H1 (cell line): ENCODE measurements at regions not wholly inside any gene's neighbourhood (a gene's known extent, or its start where the extent isn't known, plus 50 kb on each side); places are given as distances from the start of the nearest gene placed in this dataset.

Experiments
- CTCF ChIA-PET: fragments of 300-600 bp; sonication (Branson Sonifier 250); formaldehyde crosslinking; loops from one replicate; lab custom pipeline; 2021; ENCODE audit not compliant: partially characterized antibody; lab: Charles Lee
- POLR2A ChIA-PET: fragments of 300-600 bp; sonication (Branson Sonifier 250); formaldehyde crosslinking; loops from one replicate; lab custom pipeline; 2021; ENCODE audit warnings: inconsistent platforms; ENCODE audit not compliant: partially characterized antibody; lab: Charles Lee
- DNase-seq, 2 experiments: peaks; one replicate each; pipeline versions ENCODE4 v3.0.0 to v3.0.0-alpha.2; 2010 to 2022; ENCODE audit warnings: low spot score in 2 of 2, low read depth in 1 of 2, mixed read lengths in 1 of 2
- FAIRE-seq: peaks from 2 replicates; lab custom pipeline; 2011; peaks lifted over from hg19 to GRCh38; lab: Jason Lieb, UNC
- H2AFZ ChIP-seq: 2 replicates; pipeline ENCODE4 v1.8.1; 2012; ENCODE audit warnings: low read length, inconsistent platforms
- H2AK5ac ChIP-seq: 2 replicates; pipeline ENCODE4 v1.6.1; 2013; ENCODE audit warnings: low read depth, low read length
- H2BK120ac ChIP-seq: replicated peaks from 2 replicates; pipeline ENCODE3; 2013; ENCODE audit warnings: low read depth, low read length, inconsistent platforms
- H2BK12ac ChIP-seq: 2 replicates; pipeline ENCODE4 v1.6.1; 2013; ENCODE audit warnings: low read depth, low read length
- H2BK15ac ChIP-seq: 2 replicates; pipeline ENCODE4 v1.6.1; 2013; ENCODE audit warnings: low read length
- H2BK20ac ChIP-seq: 2 replicates; pipeline ENCODE4 v1.6.1; 2013; ENCODE audit warnings: low read length
- H2BK5ac ChIP-seq: 2 replicates; pipeline ENCODE4 v1.6.1; 2013; ENCODE audit warnings: low read depth, low read length
- H3K14ac ChIP-seq: 2 replicates; pipeline ENCODE4 v1.6.1; 2013; ENCODE audit warnings: inconsistent platforms; ENCODE audit not compliant: insufficient read length
- H3K18ac ChIP-seq: 2 replicates; pipeline ENCODE4 v1.6.1; 2013; ENCODE audit warnings: low read length; ENCODE audit errors: extremely low read depth
- H3K23ac ChIP-seq: 2 replicates; pipeline ENCODE4 v1.6.1; 2013; ENCODE audit warnings: inconsistent platforms; ENCODE audit not compliant: insufficient read length
- H3K23me2 ChIP-seq: 2 replicates; pipeline ENCODE4 v1.6.1; 2013; ENCODE audit warnings: low read depth, low read length
- H3K27ac ChIP-seq: 2 replicates; pipeline ENCODE4 v1.6.1; 2011; ENCODE audit warnings: low read depth, low read length, inconsistent platforms
- H3K27me3 ChIP-seq, 4 experiments: replicated peaks in 1 of 4; 1 replicate in 1 of 4; 2 replicates in 3 of 4; pipeline versions ENCODE4 v1.6.1 to v1.8.1; 2011 to 2013; ENCODE audit warnings: low read length in 3 of 4, mild to moderate bottlenecking in 3 of 4, inconsistent platforms in 2 of 4, mixed read lengths in 2 of 4, moderate library complexity in 1 of 4; ENCODE audit not compliant: control insufficient read depth in 3 of 4, insufficient read depth in 3 of 4; ENCODE audit errors: extremely low read depth in 1 of 4
- H3K36me3 ChIP-seq, 4 experiments: 2 replicates each; pipeline versions ENCODE4 v1.6.1 to v1.8.1; 2011 to 2013; ENCODE audit warnings: mild to moderate bottlenecking in 4 of 4, low read length in 3 of 4, moderate library complexity in 2 of 4, control low read depth in 1 of 4, inconsistent platforms in 1 of 4; ENCODE audit not compliant: insufficient read depth in 4 of 4, control insufficient read depth in 2 of 4
- H3K4ac ChIP-seq: replicated peaks from 2 replicates; pipeline ENCODE3; 2013; ENCODE audit warnings: low read length, low read depth, mixed read lengths, inconsistent platforms; ENCODE audit not compliant: insufficient read length
- H3K4me1 ChIP-seq, 4 experiments: replicated peaks in 1 of 4; 1 replicate in 1 of 4; 2 replicates in 3 of 4; pipeline versions ENCODE4 v1.6.1 to v1.8.1; 2011 to 2013; ENCODE audit warnings: low read length in 3 of 4, inconsistent platforms in 2 of 4, mixed read lengths in 1 of 4; ENCODE audit not compliant: insufficient read depth in 4 of 4, control insufficient read depth in 3 of 4
- H3K4me2 ChIP-seq, 2 experiments: 2 replicates each; pipeline versions ENCODE4 v1.6.1 to v1.8.1; 2011 to 2013; ENCODE audit warnings: low read depth in 2 of 2, low read length in 2 of 2, control low read depth in 1 of 2, inconsistent platforms in 1 of 2, mild to moderate bottlenecking in 1 of 2; ENCODE audit not compliant: insufficient read depth in 1 of 2
- H3K4me3 ChIP-seq, 4 experiments: fragments of 200-600, 300-600 bp in 1 of 4; sonication (generic), shearing (Covaris generic), sonication (Bioruptor Twin) in 1 of 4; 2 replicates each; pipeline versions ENCODE4 v1.5.1 to v1.8.1; 2011 to 2016; ENCODE audit warnings: low read length in 4 of 4, low read depth in 3 of 4, control low read depth in 2 of 4, inconsistent platforms in 2 of 4, mild to moderate bottlenecking in 2 of 4, mixed read lengths in 1 of 4, moderate library complexity in 1 of 4; ENCODE audit not compliant: insufficient read depth in 2 of 4; ENCODE audit errors: extremely low read depth in 1 of 4
- H3K56ac ChIP-seq: replicated peaks from 2 replicates; pipeline ENCODE3; 2013; ENCODE audit warnings: low read depth, mild to moderate bottlenecking, mixed read lengths, low read length, inconsistent platforms; ENCODE audit not compliant: insufficient read length
- H3K79me1 ChIP-seq: 2 replicates; pipeline ENCODE4 v1.6.1; 2013; ENCODE audit warnings: low read depth, low read length, control low read depth
- H3K79me2 ChIP-seq, 2 experiments: 2 replicates each; pipeline versions ENCODE4 v1.6.1 to v1.8.1; 2012 to 2013; ENCODE audit warnings: low read length in 2 of 2, mild to moderate bottlenecking in 2 of 2, inconsistent platforms in 1 of 2; ENCODE audit not compliant: insufficient read depth in 2 of 2, control insufficient read depth in 1 of 2
- H3K9ac ChIP-seq, 4 experiments: replicated peaks in 1 of 4; 1 replicate in 1 of 4; 2 replicates in 3 of 4; pipeline versions ENCODE4 v1.6.1 to v1.8.1; 2011 to 2013; ENCODE audit warnings: low read depth in 3 of 4, low read length in 3 of 4, control low read depth in 2 of 4, mild to moderate bottlenecking in 2 of 4, moderate library complexity in 2 of 4, inconsistent platforms in 1 of 4; ENCODE audit errors: extremely low read depth in 1 of 4
- H3K9me3 ChIP-seq, 2 experiments: 2 replicates each; pipeline versions ENCODE4 v1.6.1 to v1.8.1; 2012 to 2013; ENCODE audit warnings: mild to moderate bottlenecking in 2 of 2, moderate library complexity in 2 of 2, control low read depth in 1 of 2, inconsistent platforms in 1 of 2, low read depth in 1 of 2, low read length in 1 of 2, mixed read lengths in 1 of 2; ENCODE audit not compliant: insufficient read depth in 2 of 2
- H4K20me1 ChIP-seq, 2 experiments: replicated peaks in 1 of 2; 2 replicates each; pipeline versions ENCODE3 to v1.8.1; 2011 to 2013; ENCODE audit warnings: inconsistent platforms in 2 of 2, low read length in 2 of 2, mild to moderate bottlenecking in 1 of 2; ENCODE audit not compliant: insufficient read depth in 2 of 2, control insufficient read depth in 1 of 2
- H4K5ac ChIP-seq: 2 replicates; pipeline ENCODE4 v1.6.1; 2013; ENCODE audit warnings: low read length, low read depth, mixed read lengths, inconsistent platforms; ENCODE audit not compliant: insufficient read length
- H4K8ac ChIP-seq: 2 replicates; pipeline ENCODE4 v1.8.0; 2013; ENCODE audit warnings: mild to moderate bottlenecking, moderate library complexity, low read length, inconsistent platforms; ENCODE audit not compliant: insufficient read depth; ENCODE audit errors: extremely low read depth
- H4K91ac ChIP-seq: replicated peaks from 2 replicates; pipeline ENCODE3; 2013; ENCODE audit warnings: low read length, mixed read lengths, inconsistent platforms; ENCODE audit not compliant: insufficient read length
- BCL11A ChIP-seq, 2 experiments: IDR thresholded peaks; one replicate each; pipeline ENCODE4 v1.6.1; 2011; ENCODE audit warnings: low read depth in 2 of 2, low read length in 2 of 2, mild to moderate bottlenecking in 2 of 2
- BRCA1 ChIP-seq: IDR thresholded peaks from 2 replicates; pipeline ENCODE4 v1.6.1; 2012; ENCODE audit warnings: low read depth, low read length, improper control_type of control experiment
- JUN ChIP-seq: IDR thresholded peaks from 2 replicates; pipeline ENCODE4 v1.6.1; 2011; ENCODE audit warnings: low read depth, mild to moderate bottlenecking, improper control_type of control experiment, low read length
- KDM5A ChIP-seq: fragments of 200-600 bp; IDR thresholded peaks from 2 replicates; pipeline ENCODE4 v1.7.1; 2012; ENCODE audit warnings: mild to moderate bottlenecking, low read length, inconsistent platforms, mixed read lengths
- POLR2A ChIP-seq, 2 experiments: IDR thresholded peaks; 1 replicate in 1 of 2; 2 replicates in 1 of 2; pipeline ENCODE4 v1.6.1; 2011; ENCODE audit warnings: low read depth in 2 of 2, low read length in 2 of 2, mild to moderate bottlenecking in 2 of 2; ENCODE audit errors: control extremely low read depth in 1 of 2
- RAD21 ChIP-seq, 2 experiments: IDR thresholded peaks in 1 of 2; conservative IDR thresholded peaks in 1 of 2; 2 replicates each; pipeline ENCODE4 v1.6.1; 2011; ENCODE audit warnings: low read depth in 2 of 2, low read length in 2 of 2, improper control_type of control experiment in 1 of 2, inconsistent platforms in 1 of 2, mild to moderate bottlenecking in 1 of 2, moderate library complexity in 1 of 2
- SRF ChIP-seq: IDR thresholded peaks from 2 replicates; pipeline ENCODE4 v1.6.1; 2011; ENCODE audit warnings: mild to moderate bottlenecking, low read depth, low read length, moderate library complexity
- SUZ12 ChIP-seq: fragments of 200-600 bp; sonication (generic); IDR thresholded peaks from 2 replicates; pipeline ENCODE4 v1.6.1; 2012; ENCODE audit warnings: mild to moderate bottlenecking, inconsistent platforms, low read length, moderate library complexity, mixed read lengths
- WGBS, 2 experiments: shearing (Covaris generic) in 1 of 2; methylation state at CpG; one replicate each; pipeline versions ENCODE4 v1.1.6 to v1.1.7; 2013 to 2015; ENCODE audit warnings: low lambda C conversion rate in 2 of 2, mixed read lengths in 2 of 2, inconsistent platforms in 1 of 2, low coverage in 1 of 2, missing lambda C conversion rate in 1 of 2; ENCODE audit not compliant: insufficient replicate concordance in 2 of 2, insufficient coverage in 1 of 2, insufficient read length in 1 of 2; ENCODE audit errors: extremely low coverage in 1 of 2, missing lambda C conversion rate in 1 of 2; 5-methylcytosine and 5-hydroxymethylcytosine counted together

- WGBS, 2 experiments = 85% methylated on average over 3 of the region's 3 CpGs; no CpG with 5 or more reads in 1 of the 2 experiments
- Histone ChIP-seq H2AFZ (no peak overlapping the region), H4K20me1 (no peaks in the 10 kb centered on the region), H3K79me2 (no peaks in the 10 kb centered on the region), H2BK12ac (no peak overlapping the region), H4K5ac (no peak overlapping the region), H3K18ac (no peak overlapping the region), H2BK5ac (no peak overlapping the region), H3K4me1 (no peaks in the 10 kb centered on the region), H4K91ac (no peak overlapping the region), H3K4me2 (no peak overlapping the region), H3K9me3 (no peaks in the 10 kb centered on the region), H3K23me2 (no peaks in the 10 kb centered on the region), H4K8ac (no peak overlapping the region), H3K14ac (no peak overlapping the region), H2BK20ac (no peak overlapping the region), H3K27ac (no peak overlapping the region), H3K36me3 (no peaks in the 10 kb centered on the region), H3K56ac (no peak overlapping the region), H3K9ac (no peak overlapping the region), H2BK120ac (no peak overlapping the region), H3K79me1 (no peaks in the 10 kb centered on the region), H3K4ac (no peak overlapping the region), H3K27me3 (no peaks in the 10 kb centered on the region), H2BK15ac (no peak overlapping the region), H2AK5ac (no peak overlapping the region), H3K4me3 (no peak overlapping the region), H3K23ac (no peak overlapping the region)
- TF ChIP-seq RAD21 (IDR thresholded peaks at IDR 0.05 in 1 of 2, conservative IDR thresholded peaks at IDR 0.05 in 1 of 2; ENCODE audit: low read depth in 2 of 2, low read length in 2 of 2) (no peak), BCL11A (IDR thresholded peaks at IDR 0.05; ENCODE audit: low read depth in 2 of 2, low read length in 2 of 2) (no peak), SRF (no peak), KDM5A (no peak), SUZ12 (no peak), BRCA1 (no peak), POLR2A (IDR thresholded peaks at IDR 0.05; ENCODE audit: control extremely low read depth in 1 of 2, low read depth in 2 of 2, low read length in 2 of 2) (no peak), JUN (no peak)
- DNase-seq = no peak
- POLR2A ChIA-PET = no interaction called here
- CTCF ChIA-PET = no interaction called here
- FAIRE-seq = no peak
Measured at GRCh38 chr3:4138150-4138785, 164.9 kb upstream of the SETMAR start.
